Vagina (tissue), 2 donors: ENCODE measurements at regions not wholly inside any gene's neighbourhood (a gene's known extent, or its start where the extent isn't known, plus 50 kb on each side); places are given as distances from the start of the nearest gene placed in this dataset.

ENCODE experiments used
- POLR2A ChIP-seq, 2 donors: fragments of 450-650 bp; IDR thresholded peaks; one replicate each; pipeline ENCODE4 v1.6.1; 2017; ENCODE audit warnings: antibody characterized with exemption in 2 of 2, mild to moderate bottlenecking in 2 of 2, moderate library complexity in 2 of 2
- TF ChIP-seq, protein P1 (sequence below), 3 experiments: fragments of 450-650 bp in 2 of 3; fragments of 200-600 bp in 1 of 3; sonication (generic) in 1 of 3; IDR thresholded peaks; one replicate each; pipeline ENCODE4 v1.5.1; 2017 to 2019; ENCODE audit warnings: antibody characterized with exemption in 3 of 3, mild to moderate bottlenecking in 2 of 3, moderate library complexity in 2 of 3

DNA sequence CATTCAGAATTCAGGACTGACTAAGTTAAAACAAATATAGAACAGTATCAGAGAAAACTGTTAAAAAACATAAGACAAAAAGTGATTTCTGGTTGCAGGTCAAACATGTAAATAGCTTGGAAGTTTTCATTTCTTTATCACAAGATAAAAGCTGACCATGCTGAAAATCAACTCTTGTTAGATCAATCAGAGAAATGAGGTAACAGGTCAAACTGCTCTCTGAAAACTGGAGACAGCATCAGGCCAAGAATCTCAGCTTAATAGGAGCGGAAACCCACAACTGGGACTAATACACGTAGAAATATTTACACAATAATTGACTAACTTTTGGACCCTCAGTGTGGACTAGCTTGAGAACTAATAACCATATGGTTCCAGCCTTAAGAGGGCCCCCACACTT is 1012.8 kb upstream of the EDIL3 start:
- TF ChIP-seq, protein P1, sequence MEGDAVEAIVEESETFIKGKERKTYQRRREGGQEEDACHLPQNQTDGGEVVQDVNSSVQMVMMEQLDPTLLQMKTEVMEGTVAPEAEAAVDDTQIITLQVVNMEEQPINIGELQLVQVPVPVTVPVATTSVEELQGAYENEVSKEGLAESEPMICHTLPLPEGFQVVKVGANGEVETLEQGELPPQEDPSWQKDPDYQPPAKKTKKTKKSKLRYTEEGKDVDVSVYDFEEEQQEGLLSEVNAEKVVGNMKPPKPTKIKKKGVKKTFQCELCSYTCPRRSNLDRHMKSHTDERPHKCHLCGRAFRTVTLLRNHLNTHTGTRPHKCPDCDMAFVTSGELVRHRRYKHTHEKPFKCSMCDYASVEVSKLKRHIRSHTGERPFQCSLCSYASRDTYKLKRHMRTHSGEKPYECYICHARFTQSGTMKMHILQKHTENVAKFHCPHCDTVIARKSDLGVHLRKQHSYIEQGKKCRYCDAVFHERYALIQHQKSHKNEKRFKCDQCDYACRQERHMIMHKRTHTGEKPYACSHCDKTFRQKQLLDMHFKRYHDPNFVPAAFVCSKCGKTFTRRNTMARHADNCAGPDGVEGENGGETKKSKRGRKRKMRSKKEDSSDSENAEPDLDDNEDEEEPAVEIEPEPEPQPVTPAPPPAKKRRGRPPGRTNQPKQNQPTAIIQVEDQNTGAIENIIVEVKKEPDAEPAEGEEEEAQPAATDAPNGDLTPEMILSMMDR (IDR thresholded peaks at IDR 0.05): no peak
- no peak for TF ChIP-seq POLR2A (IDR thresholded peaks at IDR 0.05)
